A549 (cell line): ENCODE measurements at regions not wholly inside any gene's neighbourhood (a gene's known extent, or its start where the extent isn't known, plus 50 kb on each side); places are given as distances from the start of the nearest gene placed in this dataset.

Experiments used
- ATAC-seq, 2 experiments: fragments of 200-7000 bp in 1 of 2; fragments of >200 bp in 1 of 2; cut with Nextera tagmentation in 1 of 2; cut with Tn5 transposase in 1 of 2; 3 replicates each; pipeline versions ENCODE4 v1.8.0 to v1.9.1; 2018 to 2020; ENCODE audit warnings: mild to moderate bottlenecking in 1 of 2, moderate library complexity in 1 of 2
- CTCF ChIA-PET: fragments of 300-600 bp; sonication (Branson Sonifier 250); formaldehyde crosslinking; extraction: SDS; loops from one replicate; lab custom pipeline; 2021; ENCODE audit warnings: antibody characterized with exemption, inconsistent platforms; lab: Yijun Ruan, JAX
- POLR2A ChIA-PET: fragments of 350-600 bp; formaldehyde crosslinking; extraction: SDS; loops from one replicate; lab custom pipeline; 2021; ENCODE audit warnings: antibody characterized with exemption, inconsistent platforms; lab: Yijun Ruan, JAX
- DNase-seq, 2 experiments: peaks; one replicate each; pipeline versions ENCODE4 v3.0.0 to v3.0.0-alpha.2; 2011 to 2016; ENCODE audit warnings: low read depth in 1 of 2, low spot score in 1 of 2
- FAIRE-seq: peaks from 2 replicates; lab custom pipeline; 2011; peaks lifted over from hg19 to GRCh38; lab: Jason Lieb, UNC
- H3K27ac ChIP-seq, 2 experiments: fragments of >200 bp; sonication (Bioruptor Twin); formaldehyde crosslinking; 3 replicates each; pipeline ENCODE4 v1.5.1; 2016 to 2017
- H3K4me1 ChIP-seq: fragments of >200 bp; sonication (Bioruptor Twin); formaldehyde crosslinking; 3 replicates; pipeline ENCODE4 v1.6.1; 2016
- H3K4me2 ChIP-seq: fragments of >200 bp; sonication (Bioruptor Twin); formaldehyde crosslinking; 3 replicates; pipeline ENCODE4 v1.6.1; 2016
- H3K4me3 ChIP-seq: fragments of >200 bp; sonication (Bioruptor Twin); formaldehyde crosslinking; 3 replicates; pipeline ENCODE4 v1.5.1; 2016
- H3K9me3 ChIP-seq: fragments of >200 bp; sonication (Bioruptor Twin); formaldehyde crosslinking; 3 replicates; pipeline ENCODE4 v1.6.1; 2016
- BHLHE40 ChIP-seq: IDR thresholded peaks from 2 replicates; pipeline ENCODE4 v1.6.1; 2012; ENCODE audit warnings: low read depth, low read length, inconsistent platforms
- CBX8 ChIP-seq: fragments of 200-600 bp; sonication (generic); IDR thresholded peaks from 2 replicates; pipeline ENCODE4 v1.6.1; 2016
- CHD2 ChIP-seq: fragments of 150-350 bp; IDR thresholded peaks from 2 replicates; pipeline ENCODE4 v1.6.1; 2014; ENCODE audit warnings: low read length; ENCODE audit not compliant: partially characterized antibody
- CTCF ChIP-seq: fragments of >200 bp; sonication (Bioruptor Twin); formaldehyde crosslinking; IDR thresholded peaks from 3 replicates; pipeline ENCODE4 v1.5.1; 2016
- EHF ChIP-seq: fragments of 250-450 bp; sonication (Bioruptor Pico); IDR thresholded peaks from 2 replicates; pipeline ENCODE4 v1.5.0; 2020; ENCODE audit warnings: mild to moderate bottlenecking
- FOXS1 ChIP-seq: fragments of 250-450 bp; sonication (Bioruptor Pico); IDR thresholded peaks from 2 replicates; pipeline ENCODE4 v1.5.0; 2020; ENCODE audit warnings: mild to moderate bottlenecking, moderate library complexity
- HEYL ChIP-seq: fragments of 250-450 bp; sonication (Bioruptor Pico); IDR thresholded peaks from 2 replicates; pipeline ENCODE4 v1.8.0; 2021; ENCODE audit warnings: mild to moderate bottlenecking, moderate library complexity
- HOXA7 ChIP-seq: fragments of 250-450 bp; sonication (Bioruptor Pico); IDR thresholded peaks from 2 replicates; pipeline ENCODE4 v1.5.0; 2020; ENCODE audit warnings: mild to moderate bottlenecking, moderate library complexity
- JUN ChIP-seq, 2 experiments: fragments of >200 bp; sonication (Bioruptor Twin); formaldehyde crosslinking; IDR thresholded peaks; 2 replicates in 1 of 2; 3 replicates in 1 of 2; pipeline ENCODE4 v1.6.1; 2016 to 2017
- MAZ ChIP-seq: fragments of 150-350 bp; IDR thresholded peaks from 2 replicates; pipeline ENCODE4 v1.6.1; 2014; ENCODE audit warnings: antibody characterized with exemption, low read depth, low read length, borderline replicate concordance
- MYC ChIP-seq: IDR thresholded peaks from 2 replicates; pipeline ENCODE4 v1.6.1; 2012; ENCODE audit warnings: mild to moderate bottlenecking, inconsistent platforms, low read length, improper control_type of control experiment, borderline replicate concordance
- NPAS2 ChIP-seq: fragments of 250-450 bp; sonication (Bioruptor Pico); IDR thresholded peaks from 2 replicates; pipeline ENCODE4 v1.8.0; 2022; ENCODE audit warnings: mild to moderate bottlenecking, moderate library complexity, borderline replicate concordance
- PHF8 ChIP-seq: fragments of 200-600 bp; sonication (generic); IDR thresholded peaks from 2 replicates; pipeline ENCODE4 v1.6.1; 2016; ENCODE audit warnings: low read depth, mild to moderate bottlenecking, antibody characterized with exemption, moderate library complexity, borderline replicate concordance
- POLR2A ChIP-seq: IDR thresholded peaks from 2 replicates; pipeline ENCODE4 v1.6.1; 2012; ENCODE audit warnings: mild to moderate bottlenecking, low read length
- REST ChIP-seq: fragments of 200-600 bp; sonication (generic); IDR thresholded peaks from 2 replicates; pipeline ENCODE4 v1.6.1; 2016; ENCODE audit warnings: antibody characterized with exemption, mild to moderate bottlenecking, moderate library complexity
- TFCP2L1 ChIP-seq: fragments of 250-450 bp; sonication (Bioruptor Pico); IDR thresholded peaks from 2 replicates; pipeline ENCODE4 v1.5.0; 2021; ENCODE audit warnings: mild to moderate bottlenecking
- USF2 ChIP-seq: fragments of 450-650 bp; IDR thresholded peaks from 2 replicates; pipeline ENCODE4 v1.6.1; 2014; ENCODE audit warnings: antibody characterized with exemption
- ZC3H11A ChIP-seq: fragments of 450-650 bp; IDR thresholded peaks from 2 replicates; pipeline ENCODE4 v1.6.1; 2014; ENCODE audit warnings: antibody characterized with exemption, mild to moderate bottlenecking
- ZFP36 ChIP-seq: fragments of 450-650 bp; IDR thresholded peaks from 2 replicates; pipeline ENCODE4 v1.6.1; 2014; ENCODE audit warnings: borderline replicate concordance; ENCODE audit not compliant: partially characterized antibody
- ZNF302 ChIP-seq: fragments of 250-450 bp; sonication (Bioruptor Pico); IDR thresholded peaks from 2 replicates; pipeline ENCODE4 v1.9.0; 2021; ENCODE audit warnings: inconsistent platforms, mild to moderate bottlenecking, moderate library complexity
- WGBS: methylation state at CpG from one replicate; pipeline ENCODE4 v1.1.6; 2017; ENCODE audit errors: missing lambda C conversion rate; 5-methylcytosine and 5-hydroxymethylcytosine counted together
- TF ChIP-seq, protein P1 (sequence below): IDR thresholded peaks from 2 replicates; pipeline ENCODE4 v1.6.1; 2012
- TF ChIP-seq, protein P2 (sequence below): IDR thresholded peaks from 2 replicates; pipeline ENCODE4 v1.6.1; 2012

DNA sequence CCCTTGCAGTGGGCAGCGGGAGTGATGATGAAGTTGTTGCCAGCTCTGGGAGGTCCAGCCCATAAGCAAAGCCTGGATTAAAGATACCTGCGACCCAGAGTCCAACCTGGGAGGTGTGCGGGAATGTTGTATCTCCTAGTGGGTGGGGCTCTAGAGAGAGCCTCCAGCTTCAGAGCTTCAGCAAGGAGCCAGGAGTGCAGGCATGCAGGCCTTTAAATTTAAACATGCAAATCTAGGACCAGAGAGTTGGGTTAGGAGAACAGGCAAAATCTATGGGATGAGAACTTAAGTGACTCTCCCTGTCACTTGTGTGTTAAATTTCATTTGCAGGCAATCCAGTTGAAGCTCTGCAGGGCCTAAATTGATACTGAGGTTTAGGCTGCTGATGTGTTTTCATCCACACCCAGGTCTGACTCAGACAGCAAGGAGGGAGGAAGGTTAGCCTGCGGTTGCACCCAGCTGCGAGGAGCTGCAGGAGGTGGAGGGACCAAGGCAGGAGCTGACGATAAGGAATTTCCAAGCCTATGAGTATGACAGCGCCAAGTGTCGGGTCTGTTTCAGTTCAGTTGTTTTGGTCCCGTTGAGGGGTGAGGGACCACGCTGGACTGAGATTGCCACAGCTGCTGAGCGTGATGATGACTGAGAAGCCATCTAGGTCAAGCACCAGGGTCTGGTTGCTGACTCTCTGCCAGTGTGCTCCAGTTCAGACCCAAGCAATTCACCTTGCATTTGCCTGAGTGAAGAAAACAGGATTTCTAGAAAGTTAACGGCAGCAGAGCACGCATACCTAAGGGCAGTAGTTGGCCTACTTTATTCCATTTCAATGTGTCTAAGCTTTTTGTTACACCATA is 243.0 kb downstream of the ICE1 start:
- ChIA-PET POLR2A (no interaction called here), CTCF (interaction anchor here (0.9 to 1.3 kb wide), 2 partner anchors 22 to 76 kb away, joined by 3 to 5 read pairs; no protein-coding TSS in a partner anchor)
- Histone ChIP-seq H3K4me3 (no peak overlapping the region), H3K9me3 (no peaks in the 10 kb centered on the region), H3K4me2 (no peak overlapping the region), H3K27ac (no peak overlapping the region), H3K4me1 (no peaks in the 10 kb centered on the region)
- TF ChIP-seq EHF (no peak), PHF8 (no peak)
- TF ChIP-seq, protein P1, sequence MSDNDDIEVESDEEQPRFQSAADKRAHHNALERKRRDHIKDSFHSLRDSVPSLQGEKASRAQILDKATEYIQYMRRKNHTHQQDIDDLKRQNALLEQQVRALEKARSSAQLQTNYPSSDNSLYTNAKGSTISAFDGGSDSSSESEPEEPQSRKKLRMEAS = no peak
- WGBS = 17% methylated on average over 13 of the region's 13 CpGs
- no peak for FAIRE-seq
- no peak for DNase-seq
- ATAC-seq = no peak; a peak in 1 of 6 replicates

GRCh38 chr5:5658889-5659465 is 236.5 kb downstream of the ICE1 start:
- ChIA-PET CTCF (no interaction called here), POLR2A (no interaction called here)
- no peaks in the 10 kb centered on the region for H3K4me1 ChIP-seq
- 8% methylated on average over 3 of the region's 3 CpGs for WGBS
- no peak overlapping the region for H3K4me3 ChIP-seq
- TF ChIP-seq BHLHE40 = no peak
- TF ChIP-seq CBX8 = no peak
- no peak for TF ChIP-seq CHD2
- TF ChIP-seq, protein P2, sequence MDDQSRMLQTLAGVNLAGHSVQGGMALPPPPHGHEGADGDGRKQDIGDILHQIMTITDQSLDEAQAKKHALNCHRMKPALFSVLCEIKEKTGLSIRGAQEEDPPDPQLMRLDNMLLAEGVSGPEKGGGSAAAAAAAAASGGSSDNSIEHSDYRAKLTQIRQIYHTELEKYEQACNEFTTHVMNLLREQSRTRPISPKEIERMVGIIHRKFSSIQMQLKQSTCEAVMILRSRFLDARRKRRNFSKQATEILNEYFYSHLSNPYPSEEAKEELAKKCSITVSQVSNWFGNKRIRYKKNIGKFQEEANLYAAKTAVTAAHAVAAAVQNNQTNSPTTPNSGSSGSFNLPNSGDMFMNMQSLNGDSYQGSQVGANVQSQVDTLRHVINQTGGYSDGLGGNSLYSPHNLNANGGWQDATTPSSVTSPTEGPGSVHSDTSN = no peak
- no peak for TF ChIP-seq TFCP2L1 (CRISPR knock-in tag)
- TF ChIP-seq, protein P1 = no peak
- TF ChIP-seq ZNF302 = no peak
- TF ChIP-seq FOXS1 (CRISPR knock-in tag) = no peak
- TF ChIP-seq EHF = no peak
- no peak for TF ChIP-seq PHF8
- no peak for TF ChIP-seq JUN (IDR thresholded peaks at IDR 0.05)
- TF ChIP-seq POLR2A = no peak
- no peak for TF ChIP-seq NPAS2 (CRISPR knock-in tag)
- TF ChIP-seq USF2 = no peak
- TF ChIP-seq, all 56 proteins: peak for 0
- Histone ChIP-seq H3K27ac (no peak overlapping the region), H3K4me2 (no peak overlapping the region), H3K9me3 (no peaks in the 10 kb centered on the region)
- DNase-seq (no peak), FAIRE-seq (no peak), ATAC-seq (no peak)

- H3K9me3 ChIP-seq = no peaks in the 10 kb centered on the region
- POLR2A ChIA-PET = no interaction called here
- DNase-seq = peak in 1 of 2 experiments; percentile 4
- ATAC-seq = 0 out of 6 replicates have a peak, but pooled peaks of 1 of the 2 experiments have one; percentile 24
- 0% methylated on average over 4 of the region's 4 CpGs for WGBS
- no peak overlapping the region for H3K4me2 ChIP-seq
- H3K4me3 ChIP-seq = no peak overlapping the region
- CTCF ChIA-PET = interaction anchor here (0.6 kb wide), 1 partner anchor 1281 kb away, joined by 3 read pairs; no protein-coding TSS in a partner anchor
- no peak for FAIRE-seq
- no peaks in the 10 kb centered on the region for H3K4me1 ChIP-seq
- no peak for TF ChIP-seq FOXS1 (CRISPR knock-in tag)
- TF ChIP-seq ZNF302 = no peak
- no peak for TF ChIP-seq MAZ
- TF ChIP-seq ZFP36 = no peak
- TF ChIP-seq USF2 = no peak
- no peak for TF ChIP-seq ZC3H11A
- no peak for TF ChIP-seq HEYL
- no peak for TF ChIP-seq CTCF
- TF ChIP-seq BHLHE40 = no peak
- TF ChIP-seq REST = no peak
- no peak for TF ChIP-seq MYC
- no peak for TF ChIP-seq PHF8
- no peak for TF ChIP-seq HOXA7 (CRISPR knock-in tag)
- TF ChIP-seq JUN (IDR thresholded peaks at IDR 0.05) = no peak
- H3K27ac ChIP-seq = no peak overlapping the region
Measured at GRCh38 chr5:5658226-5658625, 235.7 kb downstream of the ICE1 start.
